GM19351 (cell line): ENCODE measurements at regions not wholly inside any gene's neighbourhood (a gene's known extent, or its start where the extent isn't known, plus 50 kb on each side); places are given as distances from the start of the nearest gene placed in this dataset.

Experiments used
- ATAC-seq: cut with Tn5 transposase; IDR thresholded peaks from one replicate; pipeline ENCODE4 v1.9.1; 2021; ENCODE audit warnings: mild to moderate bottlenecking, moderate library complexity; ENCODE audit not compliant: unreplicated experiment

GRCh38 chr20:24277196-24277595 lies 192.2 kb upstream of the SYNDIG1 start:
- ATAC-seq, result no peak

GRCh38 chr20:24275946-24276705 lies 193.3 kb upstream of the SYNDIG1 start:
- no peak for ATAC-seq

- no peak for ATAC-seq
Measured at GRCh38 chr20:24273251-24273650, 196.2 kb upstream of the SYNDIG1 start.

GRCh38 chr20:24261351-24261750 lies 208.1 kb upstream of the SYNDIG1 start:
- ATAC-seq, result no peak

- ATAC-seq, result no peak
Measured at GRCh38 chr20:24257171-24257570, 212.3 kb upstream of the SYNDIG1 start.

GRCh38 chr20:24256307-24256706 lies 213.1 kb upstream of the SYNDIG1 start:
- no peak for ATAC-seq

- no peak for ATAC-seq
Measured at GRCh38 chr20:24254480-24254879, 214.9 kb upstream of the SYNDIG1 start.

GRCh38 chr20:24253321-24253720 lies 216.1 kb upstream of the SYNDIG1 start:
- ATAC-seq, result no peak

- ATAC-seq, result no peak
Measured at GRCh38 chr20:24245094-24245493, 224.3 kb upstream of the SYNDIG1 start.

GRCh38 chr20:24242763-24243162 lies 226.7 kb upstream of the SYNDIG1 start:
- ATAC-seq, result no peak

- no peak for ATAC-seq
Measured at GRCh38 chr20:24241466-24241865, 228.0 kb upstream of the SYNDIG1 start.

GRCh38 chr20:24236963-24237362 lies 232.5 kb upstream of the SYNDIG1 start:
- ATAC-seq, result no peak

- ATAC-seq, result no peak
Measured at GRCh38 chr20:24236201-24236600, 233.2 kb upstream of the SYNDIG1 start.

- ATAC-seq, result no peak
Measured at GRCh38 chr20:24235296-24236175, 233.9 kb upstream of the SYNDIG1 start.

GRCh38 chr20:24227600-24227999 lies 239.0 kb upstream of the GGTLC1 start:
- no peak for ATAC-seq

- ATAC-seq, result no peak
Measured at GRCh38 chr20:24212494-24212893, 223.9 kb upstream of the GGTLC1 start.

- ATAC-seq, result no peak
Measured at GRCh38 chr20:24211972-24212371, 223.4 kb upstream of the GGTLC1 start.

GRCh38 chr20:24210356-24210755 lies 221.8 kb upstream of the GGTLC1 start:
- ATAC-seq, result no peak

- ATAC-seq, result no peak
Measured at GRCh38 chr20:24208652-24209051, 220.1 kb upstream of the GGTLC1 start.

- ATAC-seq, result no peak
Measured at GRCh38 chr20:24207803-24208300, 219.3 kb upstream of the GGTLC1 start.

- ATAC-seq, result no peak
Measured at GRCh38 chr20:24206995-24207394, 218.4 kb upstream of the GGTLC1 start.
